Activated naive CD4-positive, alpha-beta T cell treated with anti-CD3 and anti-CD28 coated beads for 36 hours (primary cell): ENCODE measurements at regions not wholly inside any gene's neighbourhood (a gene's known extent, or its start where the extent isn't known, plus 50 kb on each side); places are given as distances from the start of the nearest gene placed in this dataset.
"Not testable (repeated sequence)": the region's sequence is repeated elsewhere in the genome, so short reads cannot be mapped to it uniquely, and the experiment has no call there.

ENCODE experiments used
- CTCF ChIA-PET: fragments of 350-600 bp; sonication (Branson Sonifier 250); formaldehyde crosslinking; loops from one replicate; lab custom pipeline; 2021; ENCODE audit warnings: antibody characterized with exemption; lab: Charles Lee
- DNase-seq: peaks from one replicate; pipeline ENCODE4 v3.0.0-alpha.2; 2020
- H3K27ac Mint-ChIP-seq: one replicate; pipeline ENCODE4 v1.8.0; 2021; ENCODE audit warnings: mild to moderate bottlenecking, mixed read lengths
- H3K27me3 Mint-ChIP-seq: one replicate; pipeline ENCODE4 v1.8.0; 2021; ENCODE audit warnings: low read depth, mixed read lengths
- H3K36me3 Mint-ChIP-seq: one replicate; pipeline ENCODE4 v1.8.0; 2021; ENCODE audit warnings: low read depth, mixed read lengths
- H3K4me1 Mint-ChIP-seq: one replicate; pipeline ENCODE4 v1.8.0; 2021; ENCODE audit warnings: low read depth, mixed read lengths
- H3K4me3 Mint-ChIP-seq: one replicate; pipeline ENCODE4 v1.8.0; 2021; ENCODE audit warnings: mild to moderate bottlenecking, moderate library complexity, mixed read lengths
- H3K9me3 Mint-ChIP-seq: one replicate; pipeline ENCODE4 v1.8.0; 2021; ENCODE audit warnings: mixed read lengths
- intact Hi-C: fragments of 100-400 bp; cut with micrococcal nuclease; formaldehyde crosslinking; loops from one replicate; pipeline ENCODE4 v1.15.1; 2023

GRCh38 chr21:9004815-9005518 is 1516.4 kb upstream of the TPTE start:
- DNase-seq: not testable (repeated sequence)

GRCh38 chr21:9005671-9006070 is 1515.7 kb upstream of the TPTE start:
- H3K27me3 Mint-ChIP-seq: peaks cover 56% of the 10 kb centered on the region
- not testable (repeated sequence) for H3K9me3 Mint-ChIP-seq, H3K4me3 Mint-ChIP-seq

More at GRCh38 chr21:9004815-9005518, 1516.4 kb upstream of the TPTE start:
- H3K27me3 Mint-ChIP-seq: peaks cover 58% of the 10 kb centered on the region
- H3K4me1 Mint-ChIP-seq, H3K9me3 Mint-ChIP-seq, H3K4me3 Mint-ChIP-seq, intact Hi-C loops, H3K36me3 Mint-ChIP-seq, H3K27ac Mint-ChIP-seq: not testable (repeated sequence)
- CTCF ChIA-PET: interaction anchor here (0.5 kb wide), 1 partner anchor 12 kb away, joined by 3 read pairs; no protein-coding TSS in a partner anchor

GRCh38 chr21:9006111-9006510 is 1515.3 kb upstream of the TPTE start:
- H3K36me3 Mint-ChIP-seq, H3K4me3 Mint-ChIP-seq, H3K9me3 Mint-ChIP-seq, CTCF ChIA-PET, H3K4me1 Mint-ChIP-seq, intact Hi-C loops, DNase-seq, H3K27ac Mint-ChIP-seq: not testable (repeated sequence)
- peaks cover 59% of the 10 kb centered on the region for H3K27me3 Mint-ChIP-seq

More at GRCh38 chr21:9005671-9006070, 1515.7 kb upstream of the TPTE start:
- H3K36me3 Mint-ChIP-seq, H3K4me1 Mint-ChIP-seq, DNase-seq, CTCF ChIA-PET, H3K27ac Mint-ChIP-seq, intact Hi-C loops: not testable (repeated sequence)

- H3K4me3 Mint-ChIP-seq, H3K9me3 Mint-ChIP-seq, DNase-seq, H3K36me3 Mint-ChIP-seq, CTCF ChIA-PET, H3K4me1 Mint-ChIP-seq, H3K27ac Mint-ChIP-seq, intact Hi-C loops: not testable (repeated sequence)
- H3K27me3 Mint-ChIP-seq: peaks cover 60% of the 10 kb centered on the region
Measured at GRCh38 chr21:9006553-9007323, 1514.6 kb upstream of the TPTE start.

DNA sequence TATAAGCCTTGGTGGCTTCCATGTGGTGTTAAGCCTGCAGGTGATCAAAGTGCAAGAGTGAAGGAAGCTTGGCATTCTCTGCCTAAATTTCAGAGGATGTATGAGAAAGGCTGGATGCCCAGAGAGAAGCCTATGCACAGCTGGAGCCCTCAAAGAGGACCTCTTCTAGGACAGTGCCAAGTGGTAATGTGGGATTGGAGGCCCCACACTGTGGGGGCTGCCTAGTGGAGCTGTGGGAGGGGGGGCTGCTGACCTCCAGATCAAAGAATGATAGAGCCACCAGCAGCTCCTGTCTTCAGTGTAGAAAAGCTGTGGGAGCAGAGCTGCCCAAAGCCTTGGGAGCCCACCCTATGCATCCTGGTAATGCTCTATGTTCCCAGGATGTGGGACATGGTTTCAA is 1512.7 kb upstream of the TPTE start:
- DNase-seq: no peak
- CTCF ChIA-PET: no interaction called here
- H3K9me3 Mint-ChIP-seq: peaks cover 2% of the 10 kb centered on the region
- H3K27ac Mint-ChIP-seq: no peak overlapping the region
- H3K36me3 Mint-ChIP-seq: no peaks in the 10 kb centered on the region
- no peak overlapping the region for H3K4me3 Mint-ChIP-seq
- H3K4me1 Mint-ChIP-seq: no peaks in the 10 kb centered on the region
- intact Hi-C loops: no loop called here
- peaks cover 66% of the 10 kb centered on the region for H3K27me3 Mint-ChIP-seq

DNA sequence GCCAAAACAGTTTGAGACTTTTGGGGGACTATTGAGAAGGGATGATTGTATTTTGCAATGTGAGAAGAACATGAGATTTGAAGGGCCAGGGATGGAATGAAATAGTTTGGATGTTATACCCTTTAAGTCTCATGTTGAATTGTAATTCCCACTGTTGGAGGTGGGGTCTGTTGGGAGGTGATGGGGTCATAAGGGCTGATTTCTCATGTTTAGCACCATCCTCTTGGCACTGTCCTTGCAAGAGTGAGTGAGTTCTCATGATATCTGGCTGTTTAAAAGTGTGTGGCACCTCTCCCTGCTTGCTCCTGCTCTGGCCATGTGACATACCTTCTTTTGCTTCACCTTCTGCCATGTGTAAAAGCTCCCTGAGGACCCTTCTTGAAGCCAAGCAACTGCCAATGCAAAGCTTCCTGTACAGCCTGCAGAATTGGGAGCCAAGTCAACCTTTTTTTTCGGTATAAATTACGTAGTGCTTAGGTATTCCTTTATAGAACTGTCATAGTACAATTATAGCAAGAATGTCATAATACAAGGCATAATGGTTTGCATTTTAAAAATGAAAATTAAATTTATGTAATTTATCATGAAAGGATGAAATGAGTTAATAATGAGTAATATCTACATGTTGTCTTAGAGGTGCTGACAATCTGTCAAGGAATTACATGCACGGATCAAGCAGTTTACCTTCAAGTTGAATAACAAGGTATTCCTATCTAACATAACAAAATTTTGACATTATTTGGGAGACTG is 1511.9 kb upstream of the TPTE start:
- not testable (repeated sequence) for H3K4me1 Mint-ChIP-seq

DNA sequence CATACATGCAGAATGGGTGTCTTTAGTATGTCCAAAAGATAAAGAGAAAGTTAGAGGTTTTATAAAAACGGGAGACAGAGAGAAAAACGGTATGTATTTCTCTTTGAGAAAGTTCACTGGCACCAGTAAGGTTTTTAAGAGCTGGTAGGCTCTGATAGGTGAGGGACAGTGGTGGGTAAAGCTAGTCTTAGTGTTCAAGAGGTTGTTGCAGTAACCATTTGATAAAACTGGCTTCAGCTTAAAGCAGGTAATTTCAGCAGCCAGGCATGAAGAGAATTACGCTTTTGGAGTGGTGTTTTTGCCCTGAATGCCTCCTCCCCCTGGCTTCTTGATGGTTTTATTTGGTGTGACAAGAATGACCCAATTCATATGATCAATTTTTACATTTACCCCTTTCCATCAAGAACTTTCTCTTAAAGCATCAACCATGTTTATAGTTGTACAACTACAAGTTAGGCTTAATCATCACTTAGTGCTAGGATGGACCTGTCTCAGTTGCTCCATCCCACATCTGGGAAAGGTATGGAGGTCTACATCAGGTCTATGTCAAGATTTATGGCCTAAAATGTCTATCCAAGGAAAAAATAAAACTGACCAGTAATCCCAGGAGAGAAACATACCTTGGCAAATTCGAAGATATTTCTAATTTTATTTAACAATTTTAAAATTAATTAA is 1511.1 kb upstream of the TPTE start:
- DNase-seq, H3K27ac Mint-ChIP-seq, H3K9me3 Mint-ChIP-seq, H3K4me1 Mint-ChIP-seq, H3K36me3 Mint-ChIP-seq, H3K4me3 Mint-ChIP-seq, intact Hi-C loops, CTCF ChIA-PET: not testable (repeated sequence)
- peaks cover 63% of the 10 kb centered on the region for H3K27me3 Mint-ChIP-seq

More for the DNA sequence above, 1511.9 kb upstream of the TPTE start:
- H3K4me3 Mint-ChIP-seq, CTCF ChIA-PET, H3K9me3 Mint-ChIP-seq, H3K36me3 Mint-ChIP-seq, H3K27ac Mint-ChIP-seq, intact Hi-C loops, DNase-seq: not testable (repeated sequence)
- H3K27me3 Mint-ChIP-seq: peaks cover 65% of the 10 kb centered on the region

DNA sequence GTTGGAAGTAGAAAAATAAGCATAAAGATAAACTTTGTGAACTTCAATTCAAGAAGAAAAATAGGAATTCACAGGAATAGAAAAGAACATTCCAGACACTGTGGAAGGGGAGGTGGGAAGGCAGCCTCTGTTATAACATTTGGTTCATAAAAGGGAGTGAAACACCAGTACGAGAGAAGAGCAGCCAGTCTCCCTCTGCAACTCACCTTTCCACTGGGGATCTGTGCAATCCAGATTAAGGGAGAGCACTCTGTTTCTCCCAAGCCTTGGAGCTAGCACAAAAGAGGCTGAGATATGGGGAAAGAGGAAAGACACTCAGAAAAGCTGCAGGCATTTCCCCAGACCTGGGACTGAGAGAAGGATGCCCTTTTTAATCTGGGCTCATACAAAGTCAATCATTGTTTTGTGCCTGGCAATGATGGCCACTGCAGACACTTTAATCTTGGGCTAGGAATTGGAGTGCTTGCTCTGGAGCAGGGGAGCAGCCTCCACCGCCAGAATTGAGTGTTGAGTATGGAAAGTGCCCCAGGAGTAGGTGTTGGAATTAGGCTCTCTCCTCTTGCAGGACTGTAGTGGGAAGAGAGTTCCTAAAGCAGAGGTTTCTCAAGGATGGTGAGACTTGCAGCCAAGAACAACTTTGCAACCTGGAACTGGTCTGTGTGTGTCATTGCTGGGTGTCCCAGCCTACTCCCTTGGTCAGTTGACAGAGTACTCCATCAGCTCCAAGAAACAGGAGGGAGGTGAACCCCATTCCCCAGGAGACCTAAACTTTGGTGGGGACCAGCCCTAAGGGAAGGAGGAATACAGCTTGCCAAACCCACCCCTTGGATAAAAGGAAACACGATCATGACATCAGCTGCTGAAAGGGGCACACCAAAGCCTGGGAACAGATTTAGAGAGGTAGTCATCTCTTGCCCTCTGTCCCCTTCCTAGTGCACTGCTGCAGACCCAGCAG is 1510.2 kb upstream of the TPTE start:
- H3K4me1 Mint-ChIP-seq, H3K27ac Mint-ChIP-seq, H3K9me3 Mint-ChIP-seq, DNase-seq, CTCF ChIA-PET, H3K4me3 Mint-ChIP-seq, H3K36me3 Mint-ChIP-seq, intact Hi-C loops: not testable (repeated sequence)
- H3K27me3 Mint-ChIP-seq: peaks cover 64% of the 10 kb centered on the region

- H3K36me3 Mint-ChIP-seq, H3K4me3 Mint-ChIP-seq, CTCF ChIA-PET, DNase-seq, H3K9me3 Mint-ChIP-seq, intact Hi-C loops, H3K27ac Mint-ChIP-seq, H3K4me1 Mint-ChIP-seq: not testable (repeated sequence)
- H3K27me3 Mint-ChIP-seq: peaks cover 59% of the 10 kb centered on the region
Measured at GRCh38 chr21:9011916-9012315, 1509.5 kb upstream of the TPTE start.

DNA sequence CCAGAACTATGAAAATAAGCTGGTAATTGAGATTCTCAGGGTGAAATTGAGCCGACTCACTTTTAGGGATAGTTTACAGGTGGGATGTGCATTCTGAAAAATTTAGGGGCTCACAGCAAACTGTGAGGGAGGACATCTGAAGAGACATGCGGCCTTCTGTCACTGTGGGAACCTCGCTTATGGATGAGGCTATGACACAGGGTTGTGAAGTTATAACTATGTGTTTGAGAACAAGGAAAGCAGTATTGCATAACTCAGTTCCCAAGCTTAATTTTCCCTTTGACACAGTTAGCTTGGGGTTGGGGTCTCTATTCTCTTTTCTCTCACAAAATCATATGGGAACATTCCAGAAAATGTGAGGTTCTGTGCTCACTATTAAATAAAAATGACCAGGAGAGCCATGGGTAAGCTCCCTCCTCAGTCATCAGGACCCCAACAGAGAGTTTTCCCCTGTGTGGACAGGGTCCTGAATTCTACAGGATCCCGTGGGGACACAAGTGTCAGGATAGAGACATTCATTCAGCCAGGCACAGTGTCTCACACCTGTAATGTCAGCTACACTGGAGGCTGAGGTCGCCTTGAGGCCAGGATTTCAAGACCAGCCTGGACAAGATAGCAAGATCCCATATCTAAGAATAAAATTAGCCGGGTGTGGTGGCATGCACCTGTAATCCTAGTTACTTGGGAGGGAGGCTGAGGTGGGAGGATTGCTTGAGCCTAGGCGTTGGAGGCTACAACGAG is 1507.7 kb upstream of the TPTE start:
- H3K27ac Mint-ChIP-seq, H3K9me3 Mint-ChIP-seq, intact Hi-C loops, H3K36me3 Mint-ChIP-seq, H3K4me3 Mint-ChIP-seq, CTCF ChIA-PET, DNase-seq, H3K4me1 Mint-ChIP-seq: not testable (repeated sequence)
- peaks cover 47% of the 10 kb centered on the region for H3K27me3 Mint-ChIP-seq

- H3K27me3 Mint-ChIP-seq: peaks cover 41% of the 10 kb centered on the region
- H3K9me3 Mint-ChIP-seq, H3K4me3 Mint-ChIP-seq, CTCF ChIA-PET, DNase-seq, H3K27ac Mint-ChIP-seq, intact Hi-C loops, H3K36me3 Mint-ChIP-seq, H3K4me1 Mint-ChIP-seq: not testable (repeated sequence)
Measured at GRCh38 chr21:9014243-9014734, 1507.1 kb upstream of the TPTE start.
